HG02970 (cell line): ENCODE measurements at regions not wholly inside any gene's neighbourhood (a gene's known extent, or its start where the extent isn't known, plus 50 kb on each side); places are given as distances from the start of the nearest gene placed in this dataset.

ENCODE experiments used
- ATAC-seq: cut with Tn5 transposase; IDR thresholded peaks from one replicate; pipeline ENCODE4 v1.9.1; 2021; ENCODE audit warnings: mild to moderate bottlenecking, moderate library complexity, moderate number of reproducible peaks; ENCODE audit not compliant: unreplicated experiment, low FRiP score

GRCh38 chr10:123564631-123565030, 101.5 kb upstream of the GPR26 start:
- ATAC-seq: no peak

DNA sequence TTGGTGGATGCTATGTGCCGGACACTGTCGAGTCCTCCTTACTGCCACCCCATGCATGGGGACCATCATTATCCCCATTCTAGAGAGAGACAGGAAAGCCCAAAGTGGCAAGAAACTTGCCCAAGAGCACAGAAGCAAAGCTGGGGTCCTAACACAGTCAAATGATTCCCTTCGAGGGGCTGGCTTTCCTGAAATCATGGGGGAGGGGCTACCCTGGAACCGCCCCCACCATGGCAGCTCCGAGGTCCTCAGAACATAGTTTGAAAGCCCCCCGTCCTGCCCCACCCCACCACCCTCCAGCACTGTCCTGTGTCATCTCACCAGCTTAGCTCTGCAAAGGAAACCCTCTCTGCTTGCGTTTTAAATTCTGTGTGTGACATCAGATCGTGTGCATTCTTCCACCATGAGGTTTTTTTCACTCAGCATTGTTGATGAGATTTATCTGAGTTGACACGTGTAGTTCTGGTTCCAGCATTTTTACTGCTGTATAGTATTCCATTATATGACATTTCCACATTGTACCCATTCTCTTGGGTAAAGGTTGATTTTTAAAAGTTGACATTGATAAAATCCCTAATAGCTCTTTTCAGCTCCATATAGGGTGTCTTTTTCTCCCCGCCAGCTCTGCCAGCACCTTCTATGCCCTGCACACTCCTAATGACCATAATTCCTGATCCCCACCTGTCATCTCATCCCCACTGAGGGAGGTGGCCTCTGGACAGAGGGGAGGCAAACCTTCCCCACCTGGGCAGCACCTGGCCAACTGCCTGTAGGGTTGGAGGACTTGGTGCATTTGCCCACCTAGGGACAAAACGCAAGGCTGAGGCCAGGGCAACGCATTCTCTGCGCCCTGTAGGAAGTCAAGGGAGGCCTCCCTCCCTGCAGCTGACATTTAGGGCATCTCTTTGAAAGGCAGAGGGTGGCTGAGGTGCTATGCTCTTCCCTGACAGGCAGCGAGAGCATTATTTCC, 100.2 kb upstream of the GPR26 start:
- no peak for ATAC-seq

GRCh38 chr10:123567984-123568739, 98.0 kb upstream of the GPR26 start:
- ATAC-seq: no peak

DNA sequence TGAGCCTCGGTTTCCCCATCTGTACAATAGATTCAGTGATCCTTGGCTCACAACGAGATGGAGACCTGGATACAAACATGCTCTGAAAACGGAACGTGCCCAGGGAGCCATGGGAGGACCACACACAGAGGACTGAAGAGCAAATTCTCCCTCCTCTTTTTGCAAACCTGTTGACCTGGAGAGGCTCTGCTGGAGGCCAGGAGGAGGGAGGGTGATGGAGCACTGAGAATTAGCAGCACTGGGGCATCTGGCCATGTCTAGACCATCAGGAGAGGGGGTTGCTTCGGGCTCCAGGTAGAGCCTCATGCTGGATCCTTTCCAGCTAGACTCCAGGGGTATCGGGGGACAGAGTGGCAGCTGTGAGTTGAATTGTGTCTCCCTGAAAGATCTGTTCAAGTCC, 97.4 kb upstream of the GPR26 start:
- ATAC-seq: no peak

- no peak for ATAC-seq
Measured at GRCh38 chr10:123569436-123570035, 96.6 kb upstream of the GPR26 start.

DNA sequence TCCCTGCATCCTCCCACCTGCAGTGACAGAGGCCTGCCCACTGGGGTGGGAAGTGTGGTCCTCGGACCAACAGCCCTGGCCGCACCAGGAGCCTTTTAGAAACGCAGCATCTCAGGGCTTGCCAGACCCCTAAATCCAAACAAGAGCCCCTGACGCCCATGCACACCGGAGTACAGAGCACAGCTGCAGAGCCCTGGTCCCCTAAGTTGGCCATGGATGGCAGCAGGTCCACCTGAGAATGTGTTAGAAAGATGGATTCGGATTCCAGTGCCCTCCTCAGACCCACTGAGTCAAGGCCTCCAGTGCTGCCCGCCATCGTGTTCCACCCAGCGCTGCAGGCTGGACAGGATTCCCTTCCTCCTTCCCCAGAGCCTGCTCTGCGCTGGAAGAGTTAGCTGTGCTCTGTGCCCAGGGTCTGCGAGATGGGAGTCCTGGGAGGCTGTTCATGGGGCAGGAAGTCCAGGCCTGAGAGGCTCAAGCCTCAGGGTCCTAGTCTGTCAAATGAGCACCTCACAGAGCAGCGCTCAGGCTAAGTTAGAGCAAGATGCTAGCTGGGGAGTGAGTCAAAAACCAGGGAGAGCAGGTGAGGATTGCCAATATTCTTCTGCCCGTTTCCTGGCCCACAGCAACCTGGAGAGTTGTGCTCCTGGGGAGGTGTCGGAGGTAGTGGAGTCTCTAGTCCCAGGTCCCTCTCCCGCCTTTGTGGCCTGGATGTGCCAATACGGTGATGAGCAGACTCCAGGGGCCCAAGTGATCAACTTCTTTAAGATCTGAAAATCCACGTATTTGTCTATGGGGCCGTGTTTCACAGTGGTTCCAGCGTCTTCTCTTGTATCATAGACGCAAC, 95.9 kb upstream of the GPR26 start:
- ATAC-seq: no peak

DNA sequence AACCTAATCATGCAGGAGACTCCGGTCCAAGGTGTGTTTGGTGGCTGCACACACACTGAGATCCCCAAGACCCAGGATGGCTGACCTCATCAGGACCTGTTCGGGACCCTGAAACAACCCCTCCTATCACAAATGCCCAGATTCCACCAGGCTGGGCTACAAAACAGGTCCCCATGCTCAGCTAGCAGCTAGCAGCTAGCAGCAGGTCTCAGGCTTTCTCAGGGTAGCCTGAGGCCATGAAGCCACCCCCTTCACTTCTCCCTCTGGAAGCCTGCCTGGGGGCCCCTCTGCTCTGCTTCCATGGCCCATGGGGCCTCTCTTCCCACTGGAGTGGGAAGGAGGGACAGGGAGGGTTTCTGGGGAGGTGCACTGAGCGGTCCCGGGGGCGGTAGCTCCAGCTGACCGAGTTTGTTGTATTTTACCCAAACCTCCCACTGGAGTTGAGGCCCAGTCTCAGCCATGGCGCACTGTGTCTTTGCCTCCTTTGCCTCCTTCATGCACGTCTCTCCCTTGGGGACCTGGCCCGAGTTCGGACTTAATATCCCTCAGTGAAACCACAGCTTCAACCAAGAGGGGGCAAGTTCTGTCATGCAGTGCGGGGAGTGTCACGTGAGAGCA, 95.1 kb upstream of the GPR26 start:
- ATAC-seq: no peak

GRCh38 chr10:123571978-123572377, 94.2 kb upstream of the GPR26 start:
- no peak for ATAC-seq

- ATAC-seq: no peak
Measured at GRCh38 chr10:123573236-123574108, 92.7 kb upstream of the GPR26 start.

DNA sequence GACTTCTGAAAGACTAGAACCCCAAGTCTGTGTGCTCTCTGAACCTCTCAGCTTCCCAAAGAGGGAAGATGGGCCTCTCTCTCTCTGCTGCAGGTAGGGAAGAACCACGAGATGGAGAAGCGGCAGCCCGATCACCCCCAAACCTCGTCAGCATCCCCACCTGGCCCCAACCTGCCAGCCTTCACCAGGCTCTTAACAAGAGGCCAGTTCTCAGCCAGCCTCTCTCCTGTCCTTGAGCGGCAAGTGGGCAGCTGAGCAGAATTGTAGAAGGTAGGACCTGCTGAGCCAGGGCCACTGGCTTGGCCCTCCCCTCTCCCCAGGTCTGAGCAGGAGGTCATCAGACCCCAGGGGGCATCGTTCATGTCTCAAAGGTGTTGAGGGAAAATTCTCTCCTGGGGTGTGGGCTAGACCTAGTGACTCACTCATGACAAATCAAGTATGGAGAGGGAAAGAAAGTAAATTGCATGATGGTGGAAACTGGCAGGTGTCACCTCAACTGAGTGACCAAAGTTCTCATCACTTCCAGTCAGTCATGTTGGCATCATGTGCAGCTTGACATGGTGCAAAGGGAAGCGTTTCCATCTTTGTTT, 92.0 kb upstream of the GPR26 start:
- no peak for ATAC-seq

DNA sequence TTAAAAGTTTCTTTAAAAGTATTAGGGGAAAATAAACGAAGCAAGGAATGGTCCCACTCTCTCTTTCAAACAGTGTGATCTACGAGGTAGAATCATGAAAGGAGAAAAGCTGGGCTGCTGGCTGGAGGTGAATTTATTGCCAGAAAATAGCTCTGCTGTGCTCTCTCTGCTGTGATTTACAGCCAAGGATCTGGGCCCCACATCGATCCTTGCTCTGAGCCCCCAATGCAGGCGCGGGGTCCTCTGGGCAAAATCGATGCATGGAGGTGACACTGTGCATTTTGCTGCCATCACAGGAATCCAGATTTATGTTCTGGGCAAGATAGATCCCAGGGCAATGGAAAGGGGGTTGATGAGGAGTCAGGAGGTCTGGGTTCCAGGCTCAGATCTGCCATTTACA, 91.0 kb upstream of the GPR26 start:
- ATAC-seq: no peak

GRCh38 chr10:123576706-123577105, 89.4 kb upstream of the GPR26 start:
- no peak for ATAC-seq

DNA sequence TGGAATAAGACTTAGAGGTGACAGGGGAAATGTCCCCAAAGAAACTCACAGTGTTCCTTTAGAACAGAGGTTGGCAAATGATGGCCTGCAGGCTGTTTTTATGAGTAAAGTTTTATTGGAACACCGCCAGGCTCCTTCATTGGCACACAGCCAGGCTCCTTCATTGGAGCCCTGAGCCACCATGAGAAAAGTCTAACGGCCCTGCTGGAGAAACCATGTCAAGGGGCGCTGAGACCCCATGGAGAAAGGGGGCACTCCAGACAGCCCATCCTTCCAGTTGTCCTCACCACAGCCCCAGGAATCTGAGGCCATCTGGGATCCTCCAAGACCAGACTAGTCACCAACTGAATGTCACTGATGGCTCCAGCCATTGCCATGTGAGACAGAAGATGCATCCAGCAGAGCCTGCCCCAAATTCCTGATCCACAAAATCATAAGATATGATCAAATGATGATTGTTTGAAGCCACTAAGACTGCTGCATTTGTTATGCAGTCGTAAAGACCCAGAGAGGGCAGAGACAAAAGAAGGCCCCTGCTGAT, 88.2 kb upstream of the GPR26 start:
- ATAC-seq: no peak

DNA sequence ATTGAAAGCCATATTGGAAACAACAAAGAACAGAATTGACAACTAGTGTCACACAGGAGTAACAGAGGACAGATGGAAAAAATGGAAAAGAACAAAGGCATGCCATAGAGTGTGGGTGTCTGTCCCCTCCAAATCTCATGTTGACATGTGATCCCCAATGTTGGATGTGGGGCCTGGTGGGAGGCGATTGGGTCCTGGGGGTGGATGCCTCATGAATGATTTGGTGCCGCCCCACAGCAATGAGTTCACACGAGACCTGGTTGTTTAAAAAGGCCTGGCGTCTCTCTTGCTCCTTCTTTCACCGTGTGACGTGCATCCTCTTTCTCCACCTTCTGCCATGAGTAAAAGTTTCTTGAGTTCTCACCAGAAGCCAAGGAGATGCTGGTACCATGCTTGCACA, 87.4 kb upstream of the GPR26 start:
- no peak for ATAC-seq

DNA sequence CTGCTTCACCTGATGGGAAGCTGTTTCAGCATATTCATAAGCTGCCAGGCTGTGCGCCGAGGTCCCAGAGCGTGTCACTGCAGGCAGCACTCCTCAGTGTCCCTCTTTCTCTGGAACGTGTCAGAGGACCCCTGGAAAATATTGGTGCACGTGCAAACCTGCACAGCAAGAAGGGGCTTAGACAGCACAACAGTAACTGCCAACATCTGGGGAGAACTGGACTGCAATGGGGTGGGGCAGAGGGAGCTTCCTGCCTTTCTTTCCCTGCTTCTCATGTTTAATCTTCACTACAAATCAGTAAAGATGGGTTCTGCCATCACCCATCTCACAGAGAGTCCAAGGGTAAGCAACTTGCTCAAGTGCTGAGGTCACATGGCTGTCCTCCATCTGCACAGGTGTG, 86.5 kb upstream of the GPR26 start:
- ATAC-seq: no peak

- ATAC-seq: no peak
Measured at GRCh38 chr10:123580426-123580825, 85.7 kb upstream of the GPR26 start.

GRCh38 chr10:123581656-123582055, 84.5 kb upstream of the GPR26 start:
- no peak for ATAC-seq
